ENCODE measurements at regions not wholly inside any gene's neighbourhood (a gene's known extent, or its start where the extent isn't known, plus 50 kb on each side); places are given as distances from the start of the nearest gene placed in this dataset.

- no peak for TF ChIP-seq CTCF (IDR thresholded peaks at IDR 0.05)
- TF ChIP-seq ZNF263 (CRISPR knock-in tag; IDR thresholded peaks at IDR 0.05; ENCODE audit: low read depth): no peak
- TF ChIP-seq ATF3 (CRISPR knock-in tag; conservative IDR thresholded peaks at IDR 0.05): no peak
- TF ChIP-seq ATF2 (CRISPR knock-in tag; IDR thresholded peaks at IDR 0.05; ENCODE audit: borderline replicate concordance, low read depth): no peak
- no peak for TF ChIP-seq PRRX2 (CRISPR knock-in tag; IDR thresholded peaks at IDR 0.05)
- TF ChIP-seq TEAD4 (CRISPR knock-in tag; IDR thresholded peaks at IDR 0.05): no peak
- TF ChIP-seq NR3C1 (CRISPR knock-in tag; conservative IDR thresholded peaks at IDR 0.05; ENCODE audit: low read depth): no peak
- TF ChIP-seq GABPB1 (CRISPR knock-in tag; IDR thresholded peaks at IDR 0.05): no peak
These were observed 79.3 kb upstream of the SHOX start for GRCh38 chrX:551306-551705.

Measured in WTC11 (cell line).